CD8-positive, alpha-beta memory T cell (primary cell): ENCODE measurements at regions not wholly inside any gene's neighbourhood (a gene's known extent, or its start where the extent isn't known, plus 50 kb on each side); places are given as distances from the start of the nearest gene placed in this dataset.
A peak's percentile ranks its signal among the peaks of the same experiment; 100 is the strongest.

Experiments used
- CTCF ChIA-PET: fragments of 350-600 bp; sonication (Branson Sonifier 250); formaldehyde crosslinking; loops from one replicate; lab custom pipeline; 2021; ENCODE audit warnings: antibody characterized with exemption; lab: Charles Lee
- POLR2A ChIA-PET: fragments of 350-600 bp; sonication (Branson Sonifier 250); formaldehyde crosslinking; loops from one replicate; lab custom pipeline; 2021; ENCODE audit warnings: antibody characterized with exemption; lab: Charles Lee
- DNase-seq, 5 donors: peaks; one replicate each; pipeline versions ENCODE4 v3.0.0 to v3.0.0-alpha.2; 2020 to 2022; ENCODE audit warnings: mixed read lengths in 1 of 5
- H3K27ac ChIP-seq: one replicate; pipeline ENCODE4 v1.7.0; 2013; ENCODE audit warnings: low read depth, mild to moderate bottlenecking, low read length, moderate library complexity
- H3K27me3 ChIP-seq: 2 replicates; pipeline ENCODE4 v1.7.0; 2013; ENCODE audit warnings: low read length, mild to moderate bottlenecking; ENCODE audit not compliant: insufficient read depth, poor library complexity, severe bottlenecking
- H3K36me3 ChIP-seq: 2 replicates; pipeline ENCODE4 v1.7.0; 2013; ENCODE audit warnings: mild to moderate bottlenecking, low read length, moderate library complexity; ENCODE audit not compliant: insufficient read depth
- H3K4me1 ChIP-seq: 2 replicates; pipeline ENCODE4 v1.7.0; 2013; ENCODE audit warnings: mild to moderate bottlenecking, low read length, moderate library complexity; ENCODE audit not compliant: insufficient read depth
- H3K4me3 ChIP-seq: 2 replicates; pipeline ENCODE4 v1.7.0; 2013; ENCODE audit warnings: mild to moderate bottlenecking, low read length
- H3K9me3 ChIP-seq: 2 replicates; pipeline ENCODE4 v1.7.0; 2013; ENCODE audit warnings: mild to moderate bottlenecking, low read length
- H3K27ac Mint-ChIP-seq, 8 donors: one replicate each; pipeline ENCODE4 v1.8.0; 2020 to 2021; ENCODE audit warnings: mixed read lengths in 8 of 8, mild to moderate bottlenecking in 6 of 8, inconsistent platforms in 3 of 8, moderate library complexity in 3 of 8
- H3K27me3 Mint-ChIP-seq, 2 donors: one replicate each; pipeline ENCODE4 v1.8.0; 2020 to 2021; ENCODE audit warnings: mixed read lengths in 2 of 2, mild to moderate bottlenecking in 1 of 2, moderate library complexity in 1 of 2
- H3K36me3 Mint-ChIP-seq, 3 donors: one replicate each; pipeline ENCODE4 v1.8.0; 2020 to 2021; ENCODE audit warnings: mixed read lengths in 3 of 3, inconsistent platforms in 1 of 3, mild to moderate bottlenecking in 1 of 3
- H3K4me1 Mint-ChIP-seq, 3 donors: one replicate each; pipeline ENCODE4 v1.8.0; 2020 to 2021; ENCODE audit warnings: mixed read lengths in 3 of 3, inconsistent platforms in 1 of 3, mild to moderate bottlenecking in 1 of 3
- H3K4me3 Mint-ChIP-seq, 7 donors: one replicate each; pipeline ENCODE4 v1.8.0; 2020 to 2021; ENCODE audit warnings: mixed read lengths in 7 of 7, mild to moderate bottlenecking in 6 of 7, moderate library complexity in 4 of 7, inconsistent platforms in 2 of 7
- H3K9me3 Mint-ChIP-seq, 5 donors: one replicate each; pipeline ENCODE4 v1.8.0; 2020 to 2022; ENCODE audit warnings: mixed read lengths in 5 of 5, mild to moderate bottlenecking in 3 of 5, moderate library complexity in 2 of 5, inconsistent platforms in 1 of 5

GRCh38 chr2:58896638-58897037 lies 655.5 kb upstream of the FANCL start:
- ChIA-PET POLR2A (no interaction called here), CTCF (no interaction called here)
- Histone ChIP-seq H3K27ac (no peak overlapping the region), H3K36me3 (no peaks in the 10 kb centered on the region), H3K9me3 (no peaks in the 10 kb centered on the region), H3K27me3 (no peaks in the 10 kb centered on the region), H3K4me1 (no peaks in the 10 kb centered on the region), H3K4me3 (no peak overlapping the region)
- Mint-ChIP-seq H3K9me3 (peaks cover 0 to 4% (median 0%) of the 10 kb centered on the region in 5 donors), H3K4me3 (no peak overlapping the region), H3K27me3 (peaks cover 4 to 6% of the 10 kb centered on the region in 2 donors), H3K27ac (no peak overlapping the region), H3K4me1 (no peaks in the 10 kb centered on the region), H3K36me3 (no peaks in the 10 kb centered on the region)
- DNase-seq = no peak

GRCh38 chr2:58895857-58896256 lies 654.7 kb upstream of the FANCL start:
- no peak for DNase-seq
- Mint-ChIP-seq H3K36me3 (no peaks in the 10 kb centered on the region), H3K27me3 (peaks cover 4 to 6% of the 10 kb centered on the region in 2 donors), H3K27ac (no peak overlapping the region), H3K4me1 (no peaks in the 10 kb centered on the region), H3K9me3 (peaks cover 0 to 4% (median 0%) of the 10 kb centered on the region in 5 donors), H3K4me3 (no peak overlapping the region)
- ChIA-PET CTCF (no interaction called here), POLR2A (no interaction called here)
- Histone ChIP-seq H3K4me1 (no peaks in the 10 kb centered on the region), H3K27me3 (no peaks in the 10 kb centered on the region), H3K36me3 (no peaks in the 10 kb centered on the region), H3K4me3 (no peak overlapping the region), H3K27ac (no peak overlapping the region), H3K9me3 (no peaks in the 10 kb centered on the region)

GRCh38 chr2:58893656-58894351 lies 652.7 kb upstream of the FANCL start:
- no peak for DNase-seq
- no peak overlapping the region for H3K27ac Mint-ChIP-seq
- H3K36me3 Mint-ChIP-seq = no peaks in the 10 kb centered on the region
- peaks cover 0 to 6% (median 0%) of the 10 kb centered on the region in 5 donors for H3K9me3 Mint-ChIP-seq
- Histone ChIP-seq H3K36me3 (no peaks in the 10 kb centered on the region), H3K9me3 (no peaks in the 10 kb centered on the region), H3K4me3 (no peak overlapping the region), H3K27ac (no peak overlapping the region), H3K4me1 (no peaks in the 10 kb centered on the region), H3K27me3 (no peaks in the 10 kb centered on the region)
- ChIA-PET POLR2A (no interaction called here), CTCF (no interaction called here)
- H3K27me3 Mint-ChIP-seq = no peaks in the 10 kb centered on the region
- no peaks in the 10 kb centered on the region for H3K4me1 Mint-ChIP-seq
- H3K4me3 Mint-ChIP-seq = no peak overlapping the region

- no peak overlapping the region for H3K27ac Mint-ChIP-seq
- DNase-seq = no peak
- ChIA-PET CTCF (no interaction called here), POLR2A (no interaction called here)
- H3K36me3 Mint-ChIP-seq = no peaks in the 10 kb centered on the region
- no peak overlapping the region for H3K4me3 Mint-ChIP-seq
- H3K4me1 ChIP-seq = no peaks in the 10 kb centered on the region
- peaks cover 0 to 3% (median 0%) of the 10 kb centered on the region in 5 donors for H3K9me3 Mint-ChIP-seq
- H3K4me3 ChIP-seq = no peak overlapping the region
- no peaks in the 10 kb centered on the region for H3K27me3 ChIP-seq
- H3K27me3 Mint-ChIP-seq = no peaks in the 10 kb centered on the region
- no peaks in the 10 kb centered on the region for H3K4me1 Mint-ChIP-seq
- no peaks in the 10 kb centered on the region for H3K9me3 ChIP-seq
- no peaks in the 10 kb centered on the region for H3K36me3 ChIP-seq
- H3K27ac ChIP-seq = no peak overlapping the region
These were observed 650.8 kb upstream of the FANCL start for GRCh38 chr2:58891828-58892377.

GRCh38 chr2:58890865-58891525 lies 649.9 kb upstream of the FANCL start:
- H3K9me3 ChIP-seq = no peaks in the 10 kb centered on the region
- H3K4me1 Mint-ChIP-seq = no peaks in the 10 kb centered on the region
- H3K4me3 Mint-ChIP-seq = no peak overlapping the region
- H3K4me1 ChIP-seq = no peaks in the 10 kb centered on the region
- no peaks in the 10 kb centered on the region for H3K27me3 ChIP-seq
- H3K36me3 Mint-ChIP-seq = no peaks in the 10 kb centered on the region
- ChIA-PET POLR2A (no interaction called here), CTCF (no interaction called here)
- DNase-seq = no peak
- no peaks in the 10 kb centered on the region for H3K36me3 ChIP-seq
- no peak overlapping the region for H3K4me3 ChIP-seq
- no peak overlapping the region for H3K27ac ChIP-seq
- peaks cover 0 to 2% (median 0%) of the 10 kb centered on the region in 5 donors for H3K9me3 Mint-ChIP-seq
- no peak overlapping the region for H3K27ac Mint-ChIP-seq
- H3K27me3 Mint-ChIP-seq = no peaks in the 10 kb centered on the region

GRCh38 chr2:58886009-58886408 lies 644.9 kb upstream of the FANCL start:
- no peak overlapping the region for H3K4me3 Mint-ChIP-seq
- Histone ChIP-seq H3K4me3 (no peak overlapping the region), H3K27ac (no peak overlapping the region), H3K9me3 (no peaks in the 10 kb centered on the region), H3K4me1 (no peaks in the 10 kb centered on the region), H3K36me3 (no peaks in the 10 kb centered on the region), H3K27me3 (no peaks in the 10 kb centered on the region)
- ChIA-PET CTCF (no interaction called here), POLR2A (no interaction called here)
- peaks cover 0 to 1% of the 10 kb centered on the region in 2 donors for H3K27me3 Mint-ChIP-seq
- H3K4me1 Mint-ChIP-seq = no peaks in the 10 kb centered on the region
- peaks cover 0 to 3% (median 2%) of the 10 kb centered on the region in 5 donors for H3K9me3 Mint-ChIP-seq
- no peak overlapping the region for H3K27ac Mint-ChIP-seq
- no peak for DNase-seq
- no peaks in the 10 kb centered on the region for H3K36me3 Mint-ChIP-seq

- Histone ChIP-seq H3K4me3 (no peak overlapping the region), H3K27me3 (no peaks in the 10 kb centered on the region), H3K9me3 (no peaks in the 10 kb centered on the region), H3K36me3 (no peaks in the 10 kb centered on the region), H3K4me1 (no peaks in the 10 kb centered on the region), H3K27ac (no peak overlapping the region)
- DNase-seq = no peak
- Mint-ChIP-seq H3K4me3 (no peak overlapping the region), H3K27ac (no peak overlapping the region), H3K4me1 (no peaks in the 10 kb centered on the region), H3K9me3 (peaks cover 0 to 5% (median 0%) of the 10 kb centered on the region in 5 donors), H3K27me3 (peaks cover 0 to 1% of the 10 kb centered on the region in 2 donors), H3K36me3 (no peaks in the 10 kb centered on the region)
- CTCF ChIA-PET = no interaction called here
- POLR2A ChIA-PET = no interaction called here
These were observed 638.7 kb upstream of the FANCL start for GRCh38 chr2:58879834-58880233.

GRCh38 chr2:58878778-58879177 lies 637.7 kb upstream of the FANCL start:
- Histone ChIP-seq H3K4me1 (no peaks in the 10 kb centered on the region), H3K36me3 (no peaks in the 10 kb centered on the region), H3K27me3 (no peaks in the 10 kb centered on the region), H3K9me3 (no peaks in the 10 kb centered on the region), H3K4me3 (no peak overlapping the region), H3K27ac (no peak overlapping the region)
- Mint-ChIP-seq H3K9me3 (peaks cover 0 to 5% (median 0%) of the 10 kb centered on the region in 5 donors), H3K27me3 (peaks cover 0 to 1% of the 10 kb centered on the region in 2 donors), H3K36me3 (no peaks in the 10 kb centered on the region), H3K4me3 (no peak overlapping the region), H3K27ac (peak overlapping the region in 1 of 8 donors; percentile 40), H3K4me1 (no peaks in the 10 kb centered on the region)
- ChIA-PET POLR2A (no interaction called here), CTCF (no interaction called here)
- no peak for DNase-seq
